ENCODE measurements at regions not wholly inside any gene's neighbourhood (a gene's known extent, or its start where the extent isn't known, plus 50 kb on each side); places are given as distances from the start of the nearest gene placed in this dataset.

- Mint-ChIP-seq H3K36me3 (ENCODE audit: low read depth) (no peaks in the 10 kb centered on the region), H3K27me3 (ENCODE audit: low read depth) (peaks cover 3% of the 10 kb centered on the region), H3K4me3 (no peak overlapping the region), H3K9me3 (no peaks in the 10 kb centered on the region), H3K4me1 (ENCODE audit: low read depth) (no peaks in the 10 kb centered on the region), H3K27ac (no peak overlapping the region)
- no peak for DNase-seq
- CTCF ChIA-PET: no interaction called here
- intact Hi-C loops (cut with micrococcal nuclease): no loop called here
These were observed 539.8 kb upstream of the RAB6C start for GRCh38 chr2:129439406-129440302.

GRCh38 chr2:129441610-129442009 is 537.9 kb upstream of the RAB6C start:
- Mint-ChIP-seq H3K36me3 (ENCODE audit: low read depth) (no peaks in the 10 kb centered on the region), H3K4me3 (no peak overlapping the region), H3K27me3 (ENCODE audit: low read depth) (peaks cover 7% of the 10 kb centered on the region), H3K4me1 (ENCODE audit: low read depth) (no peaks in the 10 kb centered on the region), H3K27ac (no peak overlapping the region), H3K9me3 (no peaks in the 10 kb centered on the region)
- DNase-seq: no peak
- intact Hi-C loops (cut with micrococcal nuclease): no loop called here
- CTCF ChIA-PET: no interaction called here

- no peak for DNase-seq
- Mint-ChIP-seq H3K4me1 (ENCODE audit: low read depth) (no peaks in the 10 kb centered on the region), H3K4me3 (no peak overlapping the region), H3K9me3 (no peaks in the 10 kb centered on the region), H3K36me3 (ENCODE audit: low read depth) (no peaks in the 10 kb centered on the region), H3K27ac (no peak overlapping the region), H3K27me3 (ENCODE audit: low read depth) (peaks cover 12% of the 10 kb centered on the region)
- CTCF ChIA-PET: interaction anchor here (1.2 kb wide), 1 partner anchor 10 kb away, joined by 3 read pairs; no protein-coding TSS in a partner anchor
- intact Hi-C loops (cut with micrococcal nuclease): no loop called here
These were observed 536.1 kb upstream of the RAB6C start for GRCh38 chr2:129443235-129443864.

- Mint-ChIP-seq H3K4me3 (no peak overlapping the region), H3K4me1 (ENCODE audit: low read depth) (no peaks in the 10 kb centered on the region), H3K27ac (no peak overlapping the region), H3K27me3 (ENCODE audit: low read depth) (peaks cover 12% of the 10 kb centered on the region), H3K9me3 (no peaks in the 10 kb centered on the region), H3K36me3 (ENCODE audit: low read depth) (no peaks in the 10 kb centered on the region)
- no peak for DNase-seq
- intact Hi-C loops (cut with micrococcal nuclease): no loop called here
- CTCF ChIA-PET: interaction anchor here (1.2 kb wide), 1 partner anchor 9 kb away, joined by 3 read pairs; no protein-coding TSS in a partner anchor
These were observed 535.4 kb upstream of the RAB6C start for GRCh38 chr2:129443865-129444739.

DNA sequence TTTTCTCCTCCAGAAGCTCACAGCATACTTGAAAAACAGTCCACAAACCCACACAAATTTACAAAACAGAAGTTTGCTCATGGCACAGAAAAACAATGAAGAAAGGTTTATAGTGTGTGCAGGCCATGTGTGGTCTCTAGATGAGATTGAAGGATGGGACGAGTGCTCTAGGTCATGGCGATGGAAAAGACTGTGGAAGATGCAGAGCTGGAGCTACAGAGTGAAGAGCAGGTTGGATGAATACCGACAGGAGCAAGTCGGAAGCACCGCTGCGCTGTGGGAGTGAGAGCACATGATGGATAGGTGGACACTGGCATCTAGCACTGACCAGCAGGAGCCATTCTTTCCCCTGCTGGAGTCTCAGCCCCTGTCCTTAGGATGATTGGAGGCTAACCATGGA is 534.7 kb upstream of the RAB6C start:
- Mint-ChIP-seq H3K4me3 (no peak overlapping the region), H3K27ac (no peak overlapping the region), H3K36me3 (ENCODE audit: low read depth) (no peaks in the 10 kb centered on the region), H3K27me3 (ENCODE audit: low read depth) (peaks cover 12% of the 10 kb centered on the region), H3K4me1 (ENCODE audit: low read depth) (no peaks in the 10 kb centered on the region), H3K9me3 (no peaks in the 10 kb centered on the region)
- DNase-seq: no peak
- CTCF ChIA-PET: interaction anchor here (1.2 kb wide), 1 partner anchor 8 kb away, joined by 3 read pairs; no protein-coding TSS in a partner anchor
- intact Hi-C loops (cut with micrococcal nuclease): no loop called here

DNA sequence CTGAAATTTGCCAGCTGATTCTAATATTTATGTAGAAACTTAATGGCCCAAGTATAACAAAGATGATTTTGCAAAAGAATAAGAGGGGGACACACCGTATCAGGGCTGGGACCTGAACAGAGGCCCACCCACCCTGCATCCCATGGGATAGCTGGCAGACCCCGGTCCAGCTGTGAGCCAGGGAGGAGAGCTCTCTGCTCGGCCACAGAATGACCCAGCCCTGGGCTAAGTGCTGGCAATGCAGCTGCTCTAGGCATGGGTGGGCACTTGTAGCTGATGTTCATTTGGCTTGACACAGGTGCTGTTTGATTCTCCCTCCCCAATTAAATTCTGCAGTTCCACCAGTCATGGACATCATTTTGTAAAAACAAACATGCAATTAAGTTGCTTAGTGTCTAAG is 522.8 kb upstream of the RAB6C start:
- no peaks in the 10 kb centered on the region for H3K4me1 Mint-ChIP-seq (ENCODE audit: low read depth)
- H3K27ac Mint-ChIP-seq: no peak overlapping the region
- H3K9me3 Mint-ChIP-seq: no peaks in the 10 kb centered on the region
- no peaks in the 10 kb centered on the region for H3K27me3 Mint-ChIP-seq (ENCODE audit: low read depth)
- H3K36me3 Mint-ChIP-seq (ENCODE audit: low read depth): no peaks in the 10 kb centered on the region
- DNase-seq: no peak
- no peak overlapping the region for H3K4me3 Mint-ChIP-seq
- CTCF ChIA-PET: no interaction called here
- intact Hi-C loops (cut with micrococcal nuclease): no loop called here

- intact Hi-C loops (cut with micrococcal nuclease): no loop called here
These were observed 522.1 kb upstream of the RAB6C start for GRCh38 chr2:129457277-129457818.

DNA sequence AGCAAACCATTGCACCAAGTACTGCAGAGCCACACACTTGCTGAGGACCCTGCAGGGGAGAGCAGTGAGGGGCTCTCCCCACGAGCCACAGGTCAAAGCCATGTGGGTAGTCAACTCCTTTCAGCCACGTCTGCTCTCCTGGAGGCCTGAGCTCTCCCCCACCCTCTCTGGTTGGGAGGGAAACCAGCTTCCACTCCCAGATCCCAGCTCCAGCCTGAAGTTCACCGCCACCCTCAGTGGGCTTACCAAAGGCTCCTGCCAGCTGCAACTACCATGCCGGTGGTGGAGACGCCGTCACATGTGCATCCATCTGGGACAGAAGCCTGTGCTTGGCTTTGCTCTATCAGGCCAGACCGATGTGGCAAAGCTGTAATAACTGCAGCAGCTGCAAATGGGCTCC is 521.5 kb upstream of the RAB6C start:
- Mint-ChIP-seq H3K36me3 (ENCODE audit: low read depth) (no peaks in the 10 kb centered on the region), H3K4me3 (no peak overlapping the region), H3K27ac (no peak overlapping the region), H3K9me3 (no peaks in the 10 kb centered on the region), H3K4me1 (ENCODE audit: low read depth) (no peaks in the 10 kb centered on the region), H3K27me3 (ENCODE audit: low read depth) (no peaks in the 10 kb centered on the region)
- intact Hi-C loops (cut with micrococcal nuclease): no loop called here
- CTCF ChIA-PET: no interaction called here
- no peak for DNase-seq

More at GRCh38 chr2:129457277-129457818, 522.1 kb upstream of the RAB6C start:
- no peak for DNase-seq
- Mint-ChIP-seq H3K4me3 (no peak overlapping the region), H3K4me1 (ENCODE audit: low read depth) (no peaks in the 10 kb centered on the region), H3K27me3 (ENCODE audit: low read depth) (no peaks in the 10 kb centered on the region), H3K36me3 (ENCODE audit: low read depth) (no peaks in the 10 kb centered on the region), H3K27ac (no peak overlapping the region), H3K9me3 (no peaks in the 10 kb centered on the region)
- CTCF ChIA-PET: no interaction called here

DNA sequence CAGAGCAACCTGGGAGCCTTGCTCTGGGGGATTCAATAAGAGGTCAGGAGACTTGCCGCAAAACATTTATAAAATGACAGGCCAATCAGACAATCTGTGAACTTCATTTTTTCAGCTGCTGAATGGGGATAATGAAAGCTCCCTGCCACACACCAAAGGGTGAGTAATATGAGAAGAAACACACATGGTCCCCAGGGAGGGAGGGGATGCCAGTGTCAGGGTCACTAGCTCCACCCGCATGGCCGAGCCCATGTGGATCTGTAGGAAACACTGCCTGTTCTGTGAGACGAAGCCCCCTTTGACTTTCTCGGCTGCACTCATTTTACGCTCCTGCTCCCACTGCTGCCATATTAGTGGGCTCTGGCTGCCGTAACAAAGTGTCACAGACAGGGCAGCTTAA is 521.0 kb upstream of the RAB6C start:
- Mint-ChIP-seq H3K36me3 (ENCODE audit: low read depth) (no peaks in the 10 kb centered on the region), H3K4me3 (no peak overlapping the region), H3K27ac (no peak overlapping the region), H3K4me1 (ENCODE audit: low read depth) (no peaks in the 10 kb centered on the region), H3K27me3 (ENCODE audit: low read depth) (no peaks in the 10 kb centered on the region), H3K9me3 (no peaks in the 10 kb centered on the region)
- no peak for DNase-seq
- intact Hi-C loops (cut with micrococcal nuclease): no loop called here
- CTCF ChIA-PET: no interaction called here

- Mint-ChIP-seq H3K4me3 (no peak overlapping the region), H3K36me3 (ENCODE audit: low read depth) (no peaks in the 10 kb centered on the region), H3K27ac (no peak overlapping the region), H3K9me3 (no peaks in the 10 kb centered on the region), H3K27me3 (ENCODE audit: low read depth) (no peaks in the 10 kb centered on the region), H3K4me1 (ENCODE audit: low read depth) (no peaks in the 10 kb centered on the region)
- intact Hi-C loops (cut with micrococcal nuclease): no loop called here
- no peak for DNase-seq
- CTCF ChIA-PET: interaction anchor here (0.9 kb wide), 1 partner anchor 45 kb away, joined by 4 read pairs; no protein-coding TSS in a partner anchor
These were observed 520.1 kb upstream of the RAB6C start for GRCh38 chr2:129459200-129459876.

DNA sequence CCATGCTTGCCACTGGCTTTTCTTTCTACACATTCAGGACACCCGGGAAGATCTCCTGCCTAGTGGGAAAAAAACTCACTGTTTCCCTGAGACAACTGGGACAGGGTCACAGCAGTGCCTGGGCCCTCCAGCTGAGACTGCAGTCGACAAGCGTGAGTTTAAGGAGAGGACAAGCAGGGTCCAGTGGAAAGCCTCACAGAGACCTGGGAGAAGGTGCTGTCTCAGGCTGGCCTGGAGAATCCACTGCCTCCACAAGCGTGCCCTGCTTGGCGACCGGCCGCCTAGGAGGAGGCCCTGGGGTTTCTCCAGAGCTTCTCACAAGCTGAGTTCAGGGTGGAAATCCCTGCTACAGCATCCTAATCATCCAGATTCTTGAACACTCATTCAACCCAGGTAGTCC is 519.6 kb upstream of the RAB6C start:
- H3K4me3 Mint-ChIP-seq: no peak overlapping the region
- no peak for DNase-seq
- no peaks in the 10 kb centered on the region for H3K36me3 Mint-ChIP-seq (ENCODE audit: low read depth)
- no peaks in the 10 kb centered on the region for H3K27me3 Mint-ChIP-seq (ENCODE audit: low read depth)
- H3K27ac Mint-ChIP-seq: no peak overlapping the region
- CTCF ChIA-PET: interaction anchor here (0.9 kb wide), 1 partner anchor 45 kb away, joined by 4 read pairs; no protein-coding TSS in a partner anchor
- intact Hi-C loops (cut with micrococcal nuclease): no loop called here
- H3K4me1 Mint-ChIP-seq (ENCODE audit: low read depth): no peaks in the 10 kb centered on the region
- no peaks in the 10 kb centered on the region for H3K9me3 Mint-ChIP-seq

Data from activated naive CD4-positive, alpha-beta T cell treated with anti-CD3 and anti-CD28 coated beads for 36 hours (primary cell).